IPS DF 4.7 (cell line): ENCODE measurements at regions not wholly inside any gene's neighbourhood (a gene's known extent, or its start where the extent isn't known, plus 50 kb on each side); places are given as distances from the start of the nearest gene placed in this dataset.

Experiments
- DNase-seq: peaks from one replicate; pipeline ENCODE4 v3.0.0-alpha.2; 2013; ENCODE audit warnings: low spot score; ENCODE audit errors: extremely low read depth

- DNase-seq, result peak; percentile 74
Observed at GRCh38 chr20:11204926-11205768, 531.3 kb upstream of the JAG1 start.

GRCh38 chr20:11205769-11206362 is 532.1 kb upstream of the JAG1 start:
- DNase-seq, result no peak

- DNase-seq, result no peak
Observed at GRCh38 chr20:11207749-11208502, 534.1 kb upstream of the JAG1 start.

- no peak for DNase-seq
Observed at GRCh38 chr20:11210611-11211010, 536.8 kb upstream of the JAG1 start.

- DNase-seq, result no peak
Observed at GRCh38 chr20:11212272-11212671, 538.5 kb upstream of the JAG1 start.

GRCh38 chr20:11212902-11213301 is 539.1 kb upstream of the JAG1 start:
- no peak for DNase-seq

GRCh38 chr20:11214256-11214840 is 540.5 kb upstream of the JAG1 start:
- DNase-seq, result no peak

- DNase-seq, result no peak
Observed at GRCh38 chr20:11216451-11217314, 542.9 kb upstream of the JAG1 start.

GRCh38 chr20:11217326-11218172 is 543.8 kb upstream of the JAG1 start:
- DNase-seq, result no peak

- no peak for DNase-seq
Observed at GRCh38 chr20:11218173-11218680, 544.4 kb upstream of the JAG1 start.

GRCh38 chr20:11219192-11219591 is 545.4 kb upstream of the JAG1 start:
- DNase-seq, result no peak

- DNase-seq, result no peak
Observed at GRCh38 chr20:11221046-11221445, 547.2 kb upstream of the JAG1 start.

GRCh38 chr20:11222243-11222642 is 548.4 kb upstream of the JAG1 start:
- no peak for DNase-seq

GRCh38 chr20:11227602-11228001 is 553.8 kb upstream of the JAG1 start:
- no peak for DNase-seq

- no peak for DNase-seq
Observed at GRCh38 chr20:11229772-11230171, 556.0 kb upstream of the JAG1 start.

GRCh38 chr20:11230999-11231398 is 557.2 kb upstream of the JAG1 start:
- DNase-seq, result no peak

GRCh38 chr20:11231742-11232648 is 558.2 kb upstream of the JAG1 start:
- no peak for DNase-seq

- DNase-seq, result no peak
Observed at GRCh38 chr20:11232896-11233295, 559.1 kb upstream of the JAG1 start.

- no peak for DNase-seq
Observed at GRCh38 chr20:11234181-11234580, 560.4 kb upstream of the JAG1 start.
